ENCODE measurements at regions not wholly inside any gene's neighbourhood (a gene's known extent, or its start where the extent isn't known, plus 50 kb on each side); places are given as distances from the start of the nearest gene placed in this dataset.

- no peak for DNase-seq (ENCODE audit: extremely low read depth, low read depth)
- TF ChIP-seq CTCF (IDR thresholded peaks at IDR 0.05; ENCODE audit: low read depth, low read length, missing control alignments), result no peak
- no peak overlapping the region for H3K4me3 ChIP-seq (replicated peaks; ENCODE audit: low read depth, low read length)
Observed at GRCh38 chr5:73288803-73289720, 116.1 kb downstream of the TMEM174 start.

DNA sequence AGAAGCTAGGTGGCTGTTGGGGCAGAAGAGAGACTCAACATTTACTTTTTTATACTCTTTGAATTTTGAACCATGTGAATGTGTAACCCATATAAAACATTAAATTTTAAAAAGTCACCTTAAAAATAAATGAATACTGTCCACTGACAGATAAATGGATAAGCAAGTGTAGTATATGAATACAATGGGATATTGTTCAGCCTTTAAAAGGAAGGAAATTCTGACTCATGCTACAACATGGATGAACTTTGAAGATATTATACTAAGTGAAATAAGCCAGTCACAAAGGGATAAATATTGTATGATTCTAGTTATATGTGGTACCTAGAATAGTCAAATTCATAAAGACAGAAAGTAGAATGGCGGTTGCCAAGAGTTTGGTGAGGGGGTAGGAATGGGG, 113.9 kb downstream of the TMEM174 start:
- no peak for TF ChIP-seq CTCF (IDR thresholded peaks at IDR 0.05; ENCODE audit: low read depth, low read length, missing control alignments)
- DNase-seq (ENCODE audit: extremely low read depth, low read depth), result no peak

GRCh38 chr5:73284985-73285384, 112.0 kb downstream of the TMEM174 start:
- DNase-seq (ENCODE audit: extremely low read depth, low read depth), result no peak
- H3K4me3 ChIP-seq (replicated peaks; ENCODE audit: low read depth, low read length), result no peak overlapping the region
- no peak for TF ChIP-seq CTCF (IDR thresholded peaks at IDR 0.05; ENCODE audit: low read depth, low read length, missing control alignments)

More for the DNA sequence above, 113.9 kb downstream of the TMEM174 start:
- H3K4me3 ChIP-seq (replicated peaks; ENCODE audit: low read depth, low read length), result no peak overlapping the region

DNA sequence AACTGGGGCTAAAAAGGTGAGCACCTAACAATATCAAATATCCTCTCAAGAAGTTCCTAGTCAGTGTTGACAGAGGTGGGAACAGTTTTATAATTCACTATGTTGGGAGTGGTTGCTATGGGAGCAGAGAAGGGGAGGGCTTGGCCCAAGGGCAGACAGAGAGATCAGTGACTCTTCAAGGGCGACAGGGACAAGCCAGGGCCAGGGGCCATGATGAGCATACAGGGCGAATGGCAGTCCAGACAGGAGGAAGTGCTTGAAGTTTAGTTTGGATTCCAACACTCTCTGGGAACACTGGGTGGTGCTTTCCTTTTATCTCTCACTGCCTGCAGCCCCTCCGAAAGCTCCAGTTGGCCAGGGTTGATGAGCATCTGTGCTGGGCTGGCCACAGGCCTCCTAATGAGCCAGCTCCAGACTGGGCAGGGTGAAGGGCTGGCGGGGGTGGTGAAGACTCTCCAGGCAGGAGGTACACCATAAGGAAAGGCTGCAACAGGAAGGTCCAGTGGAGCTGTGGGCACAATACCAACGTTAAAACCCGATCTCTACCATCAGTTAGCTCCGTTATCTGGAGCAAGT, 111.3 kb downstream of the TMEM174 start:
- no peak for DNase-seq (ENCODE audit: extremely low read depth, low read depth)
- H3K4me3 ChIP-seq (replicated peaks; ENCODE audit: low read depth, low read length), result no peak overlapping the region
- TF ChIP-seq CTCF (IDR thresholded peaks at IDR 0.05; ENCODE audit: low read depth, low read length, missing control alignments), result no peak

DNA sequence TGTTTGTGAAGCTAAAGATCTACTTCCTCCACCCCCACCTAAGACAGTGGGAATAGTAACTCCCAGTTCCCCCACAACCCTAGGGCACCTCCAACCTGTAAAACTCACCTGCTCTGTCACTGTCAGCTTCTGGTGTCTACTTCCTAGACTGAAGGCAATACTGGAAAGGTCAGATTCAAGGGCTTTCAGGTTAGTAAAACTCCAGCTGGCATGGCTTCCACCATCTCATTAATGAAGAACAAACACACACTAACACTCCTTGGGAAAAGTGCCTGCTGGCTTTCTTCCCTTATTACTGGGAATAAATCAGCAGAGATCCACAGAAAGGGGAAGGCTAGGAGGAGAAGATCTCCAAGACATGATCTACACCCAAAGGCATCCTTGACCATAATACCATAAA, 109.9 kb downstream of the TMEM174 start:
- TF ChIP-seq CTCF (IDR thresholded peaks at IDR 0.05; ENCODE audit: low read depth, low read length, missing control alignments), result no peak
- DNase-seq (ENCODE audit: extremely low read depth, low read depth), result no peak
- no peak overlapping the region for H3K4me3 ChIP-seq (replicated peaks; ENCODE audit: low read depth, low read length)

DNA sequence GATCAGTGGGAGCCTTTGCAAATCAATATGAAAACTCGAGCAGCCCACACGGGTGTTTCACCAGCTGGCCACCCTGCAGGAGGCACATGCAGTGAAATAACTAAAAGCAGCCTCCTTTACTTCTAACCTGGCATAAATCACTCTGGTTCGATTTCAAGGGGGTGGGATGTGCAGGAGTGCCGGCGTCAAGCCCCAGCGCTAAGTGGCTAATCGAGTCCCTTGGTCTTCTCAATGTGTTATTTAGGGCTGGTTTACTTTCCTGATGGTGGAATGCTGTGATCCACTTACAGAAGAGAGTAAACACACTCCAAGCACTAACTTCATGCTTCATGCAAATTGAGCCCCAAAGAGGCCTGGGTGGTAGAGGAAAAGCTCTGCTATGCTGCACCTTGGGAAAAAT, 109.4 kb downstream of the TMEM174 start:
- no peak for DNase-seq (ENCODE audit: extremely low read depth, low read depth)
- H3K4me3 ChIP-seq (replicated peaks; ENCODE audit: low read depth, low read length), result no peak overlapping the region
- TF ChIP-seq CTCF (IDR thresholded peaks at IDR 0.05; ENCODE audit: low read depth, low read length, missing control alignments), result no peak
